ENCODE measurements at regions not wholly inside any gene's neighbourhood (a gene's known extent, or its start where the extent isn't known, plus 50 kb on each side); places are given as distances from the start of the nearest gene placed in this dataset.

DNA sequence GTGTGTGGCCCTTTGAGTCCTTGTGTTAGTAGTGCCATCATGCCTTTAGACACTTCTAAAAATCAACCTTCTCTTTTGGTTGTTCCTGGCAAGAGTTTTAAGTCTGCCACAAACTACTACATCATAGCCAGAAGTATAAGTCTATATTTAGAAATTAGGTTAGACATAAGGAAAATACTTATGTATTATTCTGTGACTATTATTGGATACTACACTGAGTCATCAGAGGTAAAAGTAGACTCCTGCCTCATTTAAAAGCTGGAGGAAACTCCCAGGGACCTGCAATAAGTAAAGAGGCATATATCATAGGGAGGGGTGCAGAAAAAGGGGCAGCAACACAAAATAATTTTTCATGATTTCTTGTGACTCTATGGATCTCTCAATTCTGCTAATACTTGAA is 99.4 kb upstream of the OSR1 start:
- no peak for DNase-seq (ENCODE audit: low read depth, low spot score)

DNA sequence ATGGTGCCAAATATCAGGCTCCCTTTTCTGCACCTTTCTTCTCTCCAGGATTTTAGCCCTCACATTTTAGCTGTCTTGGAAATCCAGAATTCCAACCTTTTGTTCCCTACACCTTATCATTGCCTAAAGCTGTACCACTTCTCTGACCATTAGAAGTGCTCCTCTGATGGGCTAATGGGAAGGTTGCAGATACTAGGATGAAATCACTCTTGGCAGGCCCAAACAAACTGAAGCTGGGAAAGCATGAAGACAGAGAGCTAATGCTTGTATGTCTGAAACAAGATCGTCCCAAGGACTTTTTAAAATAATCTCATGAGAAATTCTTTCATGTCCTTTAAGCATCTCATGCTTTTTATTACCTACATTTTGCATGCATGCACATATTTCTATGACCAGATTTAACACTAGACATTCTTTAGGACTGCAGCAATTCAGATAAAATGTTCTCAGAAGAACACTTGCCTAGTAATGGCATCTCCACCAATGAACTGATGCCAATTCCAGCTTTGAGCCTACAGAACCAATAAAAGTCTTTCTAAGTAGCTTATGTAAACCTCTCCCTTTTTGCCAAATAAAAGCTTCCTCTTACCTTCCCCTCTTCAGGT is 98.4 kb upstream of the OSR1 start:
- no peak for DNase-seq (ENCODE audit: low read depth, low spot score)

- DNase-seq (ENCODE audit: low read depth, low spot score) = no peak
Observed at GRCh38 chr2:19454125-19454524, 95.7 kb upstream of the OSR1 start.

DNA sequence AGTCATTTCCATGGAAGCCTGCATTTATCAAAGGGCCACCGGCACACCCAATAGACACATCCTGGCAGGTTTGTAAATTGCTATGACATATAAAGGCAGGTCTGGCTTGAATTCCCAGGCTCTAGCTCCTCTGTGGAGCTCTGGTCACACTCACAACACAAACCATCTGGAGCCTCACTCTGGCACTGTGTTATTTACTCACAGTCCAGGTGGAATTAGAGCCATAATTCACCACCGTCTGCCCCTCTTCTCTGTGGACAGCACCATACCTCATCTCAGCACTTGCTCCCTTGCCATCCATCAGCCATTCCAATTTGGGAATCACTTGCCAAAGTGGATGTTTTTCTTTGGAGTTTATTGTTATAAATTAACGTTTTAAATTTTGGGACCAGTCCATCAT is 84.3 kb upstream of the OSR1 start:
- no peak for DNase-seq (ENCODE audit: low read depth, low spot score)

- no peak for DNase-seq (ENCODE audit: low read depth, low spot score)
Observed at GRCh38 chr2:19439081-19439480, 80.7 kb upstream of the OSR1 start.

DNA sequence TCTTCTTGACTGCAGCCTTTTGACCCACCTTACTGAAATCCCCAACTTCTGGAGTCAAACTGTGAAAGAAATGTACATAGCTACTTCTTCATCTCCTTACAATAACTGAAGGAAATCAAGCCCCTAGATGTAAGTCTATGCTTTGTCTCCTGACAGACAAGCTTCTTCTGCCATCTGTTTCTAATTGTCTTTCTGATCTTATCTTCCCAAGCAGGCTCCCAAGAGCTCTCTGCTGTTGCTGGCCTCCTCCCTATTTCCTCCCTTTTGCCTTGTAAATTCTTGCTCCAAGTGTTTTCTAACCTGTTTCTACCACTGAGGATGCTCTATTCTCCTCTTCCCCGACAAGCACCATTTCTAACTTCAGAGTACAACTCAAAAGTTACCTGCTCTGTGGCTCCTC is 77.4 kb upstream of the OSR1 start:
- no peak for DNase-seq (ENCODE audit: low read depth, low spot score)

DNA sequence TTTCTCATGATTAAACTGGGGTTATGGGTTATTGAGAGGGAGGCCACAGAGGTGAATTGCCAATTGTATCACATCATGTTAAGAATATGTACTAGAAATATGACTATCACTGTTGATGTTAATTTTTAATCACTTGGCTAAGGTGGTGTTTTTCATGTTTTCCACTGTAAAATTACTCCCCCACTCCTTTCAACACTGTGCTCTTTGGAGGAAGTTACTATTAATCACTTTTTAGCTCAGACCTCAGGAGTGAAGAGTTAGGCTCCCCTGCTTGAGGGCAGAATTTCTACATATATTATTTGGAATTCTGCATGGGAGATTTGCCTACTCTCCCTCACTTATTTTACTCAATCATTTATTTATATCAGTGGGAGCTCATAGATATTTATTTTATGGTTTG is 76.0 kb upstream of the OSR1 start:
- no peak for DNase-seq (ENCODE audit: low read depth, low spot score)

GRCh38 chr2:19426941-19427340 is 68.5 kb upstream of the OSR1 start:
- no peak for DNase-seq (ENCODE audit: low read depth, low spot score)

GRCh38 chr2:19426144-19426543 is 67.7 kb upstream of the OSR1 start:
- DNase-seq (ENCODE audit: low read depth, low spot score) = no peak

DNA sequence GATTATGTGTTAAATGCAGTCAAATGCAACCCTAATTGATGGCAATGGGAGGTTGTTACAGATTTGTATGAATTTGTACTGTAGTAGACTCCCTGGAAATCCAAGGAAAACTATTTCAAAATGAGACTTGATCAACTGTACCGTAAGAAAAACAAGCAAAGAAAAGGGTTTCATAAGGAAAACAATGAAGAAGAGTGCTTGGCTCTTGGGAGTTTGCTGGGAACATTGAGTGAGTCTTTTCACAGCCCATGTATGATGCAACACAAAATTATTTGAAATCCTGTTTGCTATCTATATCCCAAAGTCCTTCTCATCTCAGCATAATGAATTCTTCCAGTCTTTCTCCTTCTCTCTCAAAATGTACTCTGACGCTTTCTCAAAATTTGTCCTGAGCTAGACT is 67.0 kb upstream of the OSR1 start:
- no peak for DNase-seq (ENCODE audit: low read depth, low spot score)

GRCh38 chr2:19419211-19419880 is 60.9 kb upstream of the OSR1 start:
- DNase-seq (ENCODE audit: low read depth, low spot score) = no peak

DNA sequence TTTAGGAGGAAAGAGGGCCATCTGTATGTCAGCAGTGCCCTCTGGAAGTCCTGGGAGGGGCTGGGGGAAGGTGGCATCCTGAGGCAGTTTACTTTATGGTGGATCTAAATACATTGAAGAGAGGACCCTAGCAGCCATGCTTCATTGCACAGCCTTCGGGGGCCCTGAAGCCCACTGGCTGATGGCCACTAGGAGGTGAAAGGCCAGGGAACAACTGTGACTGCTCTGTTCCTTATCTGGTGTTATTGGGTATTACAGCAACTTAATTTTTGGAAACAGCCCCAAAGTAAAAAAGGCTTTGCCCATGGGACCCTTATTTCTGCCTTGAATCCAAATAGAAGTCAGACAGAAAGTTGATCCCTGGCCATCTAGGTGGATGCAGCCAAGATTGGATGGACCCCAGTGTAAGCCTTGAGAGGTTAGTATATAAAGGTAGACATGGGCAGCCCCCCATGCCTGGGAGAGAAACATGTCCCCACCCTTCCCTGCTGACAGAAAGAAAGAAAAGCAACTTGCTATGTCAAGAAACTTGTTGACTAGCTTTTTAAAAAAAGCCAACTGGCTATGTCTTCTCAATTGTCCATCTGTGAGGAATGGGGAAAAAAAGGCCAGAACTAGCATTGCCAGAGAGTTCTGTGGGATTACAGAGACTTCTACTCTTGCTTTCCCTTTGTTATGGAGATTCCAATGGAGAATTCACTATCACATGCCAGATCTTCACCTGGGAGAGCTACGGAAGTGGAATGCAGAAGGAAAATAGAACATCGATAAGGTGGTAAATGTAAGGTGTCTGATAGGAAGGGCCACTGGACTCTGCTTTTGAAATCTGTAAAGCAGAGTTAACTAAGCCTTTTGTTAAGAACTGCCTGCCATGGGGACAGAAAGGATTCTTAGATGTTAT is 58.6 kb upstream of the OSR1 start:
- no peak for DNase-seq (ENCODE audit: low read depth, low spot score)

GRCh38 chr2:19416083-19416482 is 57.7 kb upstream of the OSR1 start:
- DNase-seq (ENCODE audit: low read depth, low spot score) = no peak

GRCh38 chr2:19409046-19409445 is 50.6 kb upstream of the OSR1 start:
- DNase-seq (ENCODE audit: low read depth, low spot score) = no peak

- DNase-seq (ENCODE audit: low read depth, low spot score) = no peak
Observed at GRCh38 chr2:19408592-19408991, 50.2 kb upstream of the OSR1 start.
